ENCODE measurements at regions not wholly inside any gene's neighbourhood (a gene's known extent, or its start where the extent isn't known, plus 50 kb on each side); places are given as distances from the start of the nearest gene placed in this dataset.
"Not testable (repeated sequence)": the region's sequence is repeated elsewhere in the genome, so short reads cannot be mapped to it uniquely, and the experiment has no call there.

- no peak for DNase-seq
Observed at GRCh38 chr3:106488331-106488730, 619.5 kb upstream of the CBLB start.

- DNase-seq = no peak
Observed at GRCh38 chr3:106491796-106492195, 623.0 kb upstream of the CBLB start.

DNA sequence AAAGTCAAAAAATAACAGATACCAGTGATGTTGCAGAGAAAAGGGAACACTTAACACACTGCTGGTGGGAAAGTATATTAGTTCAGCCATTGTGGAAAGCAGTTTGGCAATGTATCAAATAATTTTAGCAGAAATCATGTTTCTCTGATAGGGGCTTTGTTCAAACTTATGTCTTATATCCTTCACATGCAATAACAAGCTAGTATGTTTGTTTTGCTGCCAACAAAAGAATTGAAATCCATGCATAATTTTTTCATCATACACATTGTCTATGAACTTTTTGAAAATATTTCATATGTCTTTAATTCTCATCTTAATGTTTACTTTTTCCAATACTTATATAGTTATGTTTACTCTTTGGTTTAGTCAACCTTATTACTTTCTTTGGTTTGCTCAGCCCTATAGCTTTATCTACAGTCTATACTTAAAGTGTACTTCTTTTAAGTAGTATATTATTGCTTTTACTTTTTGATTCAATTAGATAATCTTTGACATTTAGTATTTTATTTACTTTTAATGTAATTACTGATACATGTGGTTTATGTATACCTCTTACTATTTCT, 639.6 kb upstream of the CBLB start:
- no peak for DNase-seq

DNA sequence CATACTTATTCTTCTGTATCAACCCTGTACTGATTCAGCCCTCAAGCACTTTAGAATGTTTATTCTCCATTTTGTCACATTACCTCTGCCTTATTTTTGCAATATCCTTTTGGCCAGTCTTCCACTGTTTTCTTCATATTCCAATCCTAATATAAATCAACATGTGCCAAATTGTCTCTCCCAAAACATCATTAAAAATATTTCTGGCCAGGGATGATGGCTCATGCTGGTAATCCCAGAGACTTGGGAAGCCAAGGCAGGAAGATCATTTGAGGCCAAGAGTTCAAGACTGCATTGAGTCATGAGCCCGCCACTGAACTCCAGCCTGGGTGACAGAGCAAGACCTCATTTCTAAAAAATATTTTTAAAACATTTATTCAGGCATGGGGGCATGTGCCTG, 641.4 kb upstream of the CBLB start:
- peak; percentile 26 for DNase-seq

GRCh38 chr3:106512846-106513245, 644.0 kb upstream of the CBLB start:
- no peak for DNase-seq

DNA sequence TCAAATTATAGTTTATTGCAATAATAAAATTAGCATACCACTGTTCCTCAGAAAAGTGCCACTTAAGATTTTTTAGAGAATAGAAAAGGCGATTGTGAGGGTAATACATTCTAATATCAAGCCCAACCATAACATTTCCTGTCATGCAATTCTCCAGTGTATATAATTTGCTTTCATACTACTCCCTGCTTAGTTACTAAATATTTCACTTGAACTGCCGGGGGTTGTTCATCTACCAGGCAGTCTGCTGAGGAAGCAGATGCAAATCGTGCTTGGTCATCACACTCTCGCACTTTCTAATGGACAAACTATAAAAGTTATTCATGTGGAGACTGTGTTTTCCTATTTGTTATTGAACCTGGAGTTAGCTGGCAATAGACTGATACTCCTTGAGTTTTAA, 645.6 kb upstream of the CBLB start:
- DNase-seq = no peak

DNA sequence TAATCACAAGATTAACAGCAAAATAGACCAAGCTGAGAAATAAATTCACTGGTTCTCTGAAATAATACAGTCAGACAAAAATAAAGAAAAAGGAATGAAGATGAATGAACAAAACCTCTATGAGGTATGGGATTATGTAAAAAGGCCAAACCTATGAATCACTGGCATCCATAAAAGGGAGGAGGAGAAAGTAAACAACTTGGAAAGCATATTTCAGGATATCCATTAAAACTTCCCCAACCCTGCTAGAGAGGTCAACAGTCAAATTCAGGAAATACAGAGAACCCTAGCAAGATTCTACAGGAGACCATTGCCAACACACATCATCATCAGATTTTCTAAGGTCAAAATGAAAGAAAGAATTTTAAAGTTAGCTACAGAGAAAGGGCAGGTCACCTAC, 649.7 kb upstream of the CBLB start:
- DNase-seq = peak; percentile 72

- DNase-seq = no peak
Observed at GRCh38 chr3:106522397-106522796, 653.6 kb upstream of the CBLB start.

GRCh38 chr3:106528932-106529331, 660.1 kb upstream of the CBLB start:
- no peak for DNase-seq

GRCh38 chr3:106529738-106530137, 660.9 kb upstream of the CBLB start:
- no peak for DNase-seq

GRCh38 chr3:106530367-106530766, 661.6 kb upstream of the CBLB start:
- DNase-seq = no peak

DNA sequence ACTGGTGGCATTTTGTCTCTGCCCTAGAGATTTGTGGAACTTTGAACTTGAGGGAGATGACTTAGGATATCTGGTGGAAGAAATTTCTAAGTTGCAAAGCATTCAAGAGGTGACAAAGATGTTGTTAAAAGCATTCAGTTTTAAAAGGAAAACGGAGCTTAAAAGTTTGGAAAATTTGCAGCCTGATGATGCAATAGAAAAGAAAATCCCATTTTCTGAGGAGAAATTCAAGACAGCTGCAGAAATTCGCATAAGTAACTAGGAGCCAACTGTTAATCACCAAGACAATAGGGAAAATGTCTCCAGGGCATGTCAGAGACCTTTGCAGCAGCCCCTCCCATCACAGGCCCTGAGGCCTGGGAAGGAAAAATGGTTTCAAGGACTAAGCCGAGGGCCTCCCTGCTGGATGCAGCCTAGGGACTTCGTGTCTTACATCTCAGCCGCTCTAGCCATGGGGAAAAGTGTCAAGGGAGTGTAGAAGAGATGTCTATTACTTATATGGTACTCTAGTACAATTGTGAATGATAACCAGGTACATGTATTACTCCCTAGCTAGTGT, 663.0 kb upstream of the CBLB start:
- DNase-seq = not testable (repeated sequence)

GRCh38 chr3:106533093-106533787, 664.4 kb upstream of the CBLB start:
- DNase-seq = no peak

DNA sequence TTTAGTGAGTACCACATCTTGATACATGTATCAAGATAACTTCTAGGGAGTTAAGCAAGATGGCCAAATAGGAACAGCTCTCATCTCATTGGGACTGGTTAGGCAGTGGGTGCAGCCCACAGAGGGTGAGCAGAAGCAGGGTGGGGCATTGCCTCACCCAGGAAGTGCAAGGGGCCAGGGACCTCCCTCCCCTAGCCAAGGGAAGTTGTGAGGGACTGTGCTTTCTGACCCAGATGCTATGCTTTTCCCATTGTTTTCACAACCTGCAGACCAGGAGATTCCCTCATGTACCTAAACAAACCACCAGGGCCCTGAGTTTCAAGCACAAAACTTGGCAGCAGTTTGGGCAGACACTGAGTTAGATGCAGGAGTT, 665.0 kb upstream of the CBLB start:
- no peak for DNase-seq

DNA sequence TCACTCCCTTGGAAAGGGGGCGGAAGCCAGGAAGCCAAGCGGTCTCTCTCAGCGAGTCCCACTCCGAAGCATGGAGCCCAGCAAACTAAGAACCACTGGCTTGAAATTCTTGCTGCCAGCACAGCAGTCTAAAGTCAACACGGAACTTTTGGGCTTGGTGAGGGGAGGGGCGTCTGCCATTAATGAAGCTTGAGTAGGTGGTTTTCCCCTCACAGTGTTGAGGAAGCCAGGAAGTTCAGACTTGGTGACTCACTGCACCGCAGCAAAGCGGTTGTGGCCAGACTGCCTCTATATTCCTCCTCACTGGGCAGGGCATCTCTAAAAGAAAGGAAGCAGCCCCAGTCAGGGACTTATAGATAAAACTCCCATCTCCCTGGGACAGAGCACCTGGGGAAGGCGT, 665.4 kb upstream of the CBLB start:
- peak; percentile 33 for DNase-seq

DNA sequence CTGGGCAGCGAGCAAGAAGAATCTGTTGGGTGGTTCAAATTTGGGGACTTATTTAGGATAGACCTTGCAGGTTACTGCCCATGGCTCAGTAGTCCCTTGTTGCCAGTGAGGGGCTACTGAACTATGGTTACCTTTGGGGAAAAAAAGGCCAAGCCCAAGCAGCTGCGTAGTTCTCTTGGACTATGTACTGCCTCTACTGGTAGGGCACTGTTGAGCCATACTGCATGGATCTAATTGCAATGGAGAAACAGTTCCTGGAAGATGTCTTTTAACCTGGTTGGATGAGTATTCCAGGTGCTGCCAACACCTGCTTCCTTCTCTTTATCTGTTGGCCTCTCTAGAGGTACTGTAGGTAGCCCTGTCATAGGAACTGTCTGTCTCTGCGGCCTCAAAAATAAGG, 671.9 kb upstream of the CBLB start:
- DNase-seq = no peak

DNA sequence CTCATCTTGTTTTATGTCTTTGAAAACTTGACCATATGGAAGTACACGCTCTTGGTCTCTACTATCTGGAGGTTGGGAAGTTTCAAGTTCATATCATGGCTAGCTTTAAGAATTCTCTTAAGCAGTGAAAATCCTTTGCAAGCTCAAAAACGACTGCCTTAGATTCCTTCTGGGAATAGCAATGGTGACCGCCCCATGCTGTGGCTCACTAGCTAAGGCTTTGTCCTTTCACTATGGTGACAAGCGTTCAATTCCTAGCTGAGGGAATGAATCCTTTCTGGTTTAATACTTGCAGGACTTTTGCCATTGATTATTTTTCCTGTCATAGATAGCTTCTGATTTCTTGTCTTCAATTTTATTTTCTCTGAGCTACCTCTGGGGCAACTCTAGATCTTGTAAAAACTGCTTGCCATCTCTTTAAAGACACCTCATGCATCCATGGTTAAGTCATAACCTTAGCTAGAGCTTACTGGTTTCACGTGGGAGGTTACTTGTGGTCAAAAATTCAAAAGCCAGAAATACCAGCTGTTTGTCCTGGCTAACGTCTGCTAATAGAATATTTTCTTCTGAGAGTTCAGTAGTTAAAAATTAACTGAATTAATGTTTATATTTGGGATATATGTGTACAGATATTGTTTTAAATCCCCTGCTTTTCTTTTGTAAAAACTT, 673.4 kb upstream of the CBLB start:
- DNase-seq = no peak

GRCh38 chr3:106552351-106553043, 683.7 kb upstream of the CBLB start:
- DNase-seq = no peak

DNA sequence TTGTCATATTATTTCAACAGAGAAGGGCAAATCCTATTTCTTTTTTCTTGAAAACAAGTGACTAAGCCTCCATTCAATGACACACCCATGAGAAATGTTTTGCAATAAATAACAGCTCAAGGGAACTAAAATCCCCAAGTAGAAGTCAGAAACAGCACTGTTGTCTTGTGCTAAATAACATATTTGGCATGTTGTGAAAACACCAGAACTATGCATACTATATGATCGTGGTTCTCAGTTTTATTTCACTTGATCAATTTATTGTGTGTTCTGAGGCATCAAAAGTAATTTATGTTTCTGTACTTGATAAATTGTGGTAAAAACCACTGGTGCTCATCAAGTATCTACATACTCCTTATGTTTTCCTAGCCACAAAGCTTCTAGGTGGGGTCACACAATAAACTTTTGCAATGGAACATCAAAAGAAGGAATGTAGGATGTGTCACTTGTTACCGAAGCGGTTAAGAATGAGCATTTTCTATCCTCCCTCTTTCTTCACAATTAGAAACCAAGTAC, 691.7 kb upstream of the CBLB start:
- peak; percentile 77 for DNase-seq

- DNase-seq = no peak
Observed at GRCh38 chr3:106566277-106566676, 697.5 kb upstream of the CBLB start.

GRCh38 chr3:106570426-106570825, 701.6 kb upstream of the CBLB start:
- no peak for DNase-seq

- DNase-seq = no peak
Observed at GRCh38 chr3:106573605-106574004, 704.8 kb upstream of the CBLB start.

GRCh38 chr3:106575029-106575428, 706.2 kb upstream of the CBLB start:
- no peak for DNase-seq
